GM12865 (cell line): ENCODE measurements at regions not wholly inside any gene's neighbourhood (a gene's known extent, or its start where the extent isn't known, plus 50 kb on each side); places are given as distances from the start of the nearest gene placed in this dataset.

Source experiments
- DNase-seq: peaks from one replicate; pipeline ENCODE4 v3.0.0; 2010; ENCODE audit warnings: low read depth
- H3K4me3 ChIP-seq: 2 replicates; pipeline ENCODE4 v1.5.1; 2011; ENCODE audit warnings: mild to moderate bottlenecking, low read depth, low read length, control low read depth
- TF ChIP-seq, protein P1 (sequence below): IDR thresholded peaks from 2 replicates; pipeline ENCODE4 v1.5.1; 2011; ENCODE audit warnings: low read length, control low read depth, low read depth, inconsistent platforms; ENCODE audit not compliant: insufficient read depth; ENCODE audit errors: missing control alignments

GRCh38 chrX:3780564-3780963, 67.1 kb upstream of the PRKX start:
- no peak overlapping the region for H3K4me3 ChIP-seq

GRCh38 chrX:3779546-3779945, 66.1 kb upstream of the PRKX start:
- no peak for DNase-seq
- TF ChIP-seq, protein P1, sequence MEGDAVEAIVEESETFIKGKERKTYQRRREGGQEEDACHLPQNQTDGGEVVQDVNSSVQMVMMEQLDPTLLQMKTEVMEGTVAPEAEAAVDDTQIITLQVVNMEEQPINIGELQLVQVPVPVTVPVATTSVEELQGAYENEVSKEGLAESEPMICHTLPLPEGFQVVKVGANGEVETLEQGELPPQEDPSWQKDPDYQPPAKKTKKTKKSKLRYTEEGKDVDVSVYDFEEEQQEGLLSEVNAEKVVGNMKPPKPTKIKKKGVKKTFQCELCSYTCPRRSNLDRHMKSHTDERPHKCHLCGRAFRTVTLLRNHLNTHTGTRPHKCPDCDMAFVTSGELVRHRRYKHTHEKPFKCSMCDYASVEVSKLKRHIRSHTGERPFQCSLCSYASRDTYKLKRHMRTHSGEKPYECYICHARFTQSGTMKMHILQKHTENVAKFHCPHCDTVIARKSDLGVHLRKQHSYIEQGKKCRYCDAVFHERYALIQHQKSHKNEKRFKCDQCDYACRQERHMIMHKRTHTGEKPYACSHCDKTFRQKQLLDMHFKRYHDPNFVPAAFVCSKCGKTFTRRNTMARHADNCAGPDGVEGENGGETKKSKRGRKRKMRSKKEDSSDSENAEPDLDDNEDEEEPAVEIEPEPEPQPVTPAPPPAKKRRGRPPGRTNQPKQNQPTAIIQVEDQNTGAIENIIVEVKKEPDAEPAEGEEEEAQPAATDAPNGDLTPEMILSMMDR, result no peak
- no peak overlapping the region for H3K4me3 ChIP-seq

More at GRCh38 chrX:3780564-3780963, 67.1 kb upstream of the PRKX start:
- DNase-seq, result no peak
- TF ChIP-seq, protein P1, result no peak

- no peak for DNase-seq
- TF ChIP-seq, protein P1, result no peak
- H3K4me3 ChIP-seq, result no peak overlapping the region
These were observed 64.0 kb upstream of the PRKX start for GRCh38 chrX:3777416-3777815.

DNA sequence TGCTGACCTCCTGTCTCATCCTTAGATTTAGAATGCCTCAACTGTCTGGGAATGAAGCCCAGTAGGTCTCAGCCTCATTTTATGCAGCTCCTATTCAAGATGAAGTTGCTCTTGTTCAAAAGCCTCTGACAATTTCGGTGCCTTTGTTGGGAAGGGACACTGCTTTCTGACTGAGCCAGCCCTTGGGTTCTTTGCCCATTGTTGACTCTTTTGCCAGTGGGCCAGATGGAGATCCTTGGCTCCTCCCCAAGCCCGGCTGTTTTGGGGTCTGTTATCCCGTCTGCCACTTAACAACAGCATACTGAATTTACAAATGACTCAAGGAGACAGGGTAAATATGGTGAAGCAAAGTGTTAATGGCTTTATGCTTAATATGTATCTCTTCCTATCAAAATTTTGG, 58.3 kb upstream of the PRKX start:
- H3K4me3 ChIP-seq, result no peak overlapping the region
- TF ChIP-seq, protein P1, result no peak
- DNase-seq, result no peak

DNA sequence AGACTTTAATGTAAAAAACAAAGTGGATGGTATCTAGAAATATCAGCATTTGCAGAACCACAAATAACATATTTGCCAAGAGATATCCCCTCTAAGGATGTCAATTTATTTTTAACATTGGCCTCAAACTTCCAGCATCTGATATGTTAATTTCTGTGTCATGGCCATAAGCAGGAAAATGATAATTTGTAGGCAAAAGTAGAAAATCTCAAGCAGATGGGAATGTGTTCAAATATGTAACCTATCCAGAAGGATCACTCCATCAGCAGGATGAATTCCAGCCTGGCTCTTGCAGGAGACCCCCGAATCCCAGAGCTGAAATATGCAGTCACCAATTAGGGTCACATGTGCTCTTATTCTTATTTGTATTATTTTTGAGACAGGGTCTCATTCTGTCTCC, 55.4 kb upstream of the PRKX start:
- no peak for DNase-seq

More for the DNA sequence above, 55.4 kb upstream of the PRKX start:
- TF ChIP-seq, protein P1, result no peak
- H3K4me3 ChIP-seq, result no peak overlapping the region
